Stimulated activated CD8-positive, alpha-beta memory T cell treated with anti-CD3 and anti-CD28 coated beads, Interleukin-2, amount 100 ng/mL, for 1 hour (primary cell): ENCODE measurements at regions not wholly inside any gene's neighbourhood (a gene's known extent, or its start where the extent isn't known, plus 50 kb on each side); places are given as distances from the start of the nearest gene placed in this dataset.
"Not testable (repeated sequence)": the region's sequence is repeated elsewhere in the genome, so short reads cannot be mapped to it uniquely, and the experiment has no call there.

ENCODE experiments used
- DNase-seq, 2 donors: peaks; one replicate each; pipeline ENCODE4 v3.0.0-alpha.2; 2020; ENCODE audit warnings: low read depth in 2 of 2

- DNase-seq: no peak
These were observed 101.9 kb upstream of the TWIST2 start for GRCh38 chr2:238745997-238746396.

- DNase-seq: no peak
These were observed 100.8 kb upstream of the TWIST2 start for GRCh38 chr2:238747114-238747513.

- no peak for DNase-seq
These were observed 100.3 kb upstream of the TWIST2 start for GRCh38 chr2:238747557-238747956.

GRCh38 chr2:238750212-238750904, 97.5 kb upstream of the TWIST2 start:
- DNase-seq: no peak

GRCh38 chr2:238754259-238754658, 93.6 kb upstream of the TWIST2 start:
- no peak for DNase-seq

GRCh38 chr2:238761868-238762267, 86.0 kb upstream of the TWIST2 start:
- DNase-seq: no peak

- DNase-seq: no peak
These were observed 84.4 kb upstream of the TWIST2 start for GRCh38 chr2:238763471-238763995.

GRCh38 chr2:238765590-238765989, 82.3 kb upstream of the TWIST2 start:
- no peak for DNase-seq

- no peak for DNase-seq
These were observed 76.7 kb upstream of the TWIST2 start for GRCh38 chr2:238771218-238771617.

- no peak for DNase-seq
These were observed 76.2 kb upstream of the TWIST2 start for GRCh38 chr2:238771639-238772038.

GRCh38 chr2:238772635-238773297, 75.1 kb upstream of the TWIST2 start:
- no peak for DNase-seq

GRCh38 chr2:238773472-238773871, 74.4 kb upstream of the TWIST2 start:
- DNase-seq: no peak

- DNase-seq: no peak
These were observed 73.8 kb upstream of the TWIST2 start for GRCh38 chr2:238774071-238774470.

- DNase-seq: no peak
These were observed 72.8 kb upstream of the TWIST2 start for GRCh38 chr2:238774980-238775509.

GRCh38 chr2:238775591-238775990, 72.3 kb upstream of the TWIST2 start:
- no peak for DNase-seq

GRCh38 chr2:238776003-238776760, 71.7 kb upstream of the TWIST2 start:
- no peak for DNase-seq

GRCh38 chr2:238776761-238777046, 71.2 kb upstream of the TWIST2 start:
- DNase-seq: not testable (repeated sequence)

- no peak for DNase-seq
These were observed 70.4 kb upstream of the TWIST2 start for GRCh38 chr2:238777369-238778067.

GRCh38 chr2:238784671-238785527, 63.0 kb upstream of the TWIST2 start:
- peak; percentile 11 to 14 for DNase-seq

- DNase-seq: no peak
These were observed 62.4 kb upstream of the TWIST2 start for GRCh38 chr2:238785528-238785860.

GRCh38 chr2:238786379-238786778, 61.5 kb upstream of the TWIST2 start:
- DNase-seq: no peak
